Femur (tissue), 1 donor: ENCODE measurements at regions not wholly inside any gene's neighbourhood (a gene's known extent, or its start where the extent isn't known, plus 50 kb on each side); places are given as distances from the start of the nearest gene placed in this dataset.
"Not testable (repeated sequence)": the region's sequence is repeated elsewhere in the genome, so short reads cannot be mapped to it uniquely, and the experiment has no call there.

Experiments
- DNase-seq: peaks from one replicate; pipeline ENCODE4 v3.0.0-alpha.2; 2017

DNA sequence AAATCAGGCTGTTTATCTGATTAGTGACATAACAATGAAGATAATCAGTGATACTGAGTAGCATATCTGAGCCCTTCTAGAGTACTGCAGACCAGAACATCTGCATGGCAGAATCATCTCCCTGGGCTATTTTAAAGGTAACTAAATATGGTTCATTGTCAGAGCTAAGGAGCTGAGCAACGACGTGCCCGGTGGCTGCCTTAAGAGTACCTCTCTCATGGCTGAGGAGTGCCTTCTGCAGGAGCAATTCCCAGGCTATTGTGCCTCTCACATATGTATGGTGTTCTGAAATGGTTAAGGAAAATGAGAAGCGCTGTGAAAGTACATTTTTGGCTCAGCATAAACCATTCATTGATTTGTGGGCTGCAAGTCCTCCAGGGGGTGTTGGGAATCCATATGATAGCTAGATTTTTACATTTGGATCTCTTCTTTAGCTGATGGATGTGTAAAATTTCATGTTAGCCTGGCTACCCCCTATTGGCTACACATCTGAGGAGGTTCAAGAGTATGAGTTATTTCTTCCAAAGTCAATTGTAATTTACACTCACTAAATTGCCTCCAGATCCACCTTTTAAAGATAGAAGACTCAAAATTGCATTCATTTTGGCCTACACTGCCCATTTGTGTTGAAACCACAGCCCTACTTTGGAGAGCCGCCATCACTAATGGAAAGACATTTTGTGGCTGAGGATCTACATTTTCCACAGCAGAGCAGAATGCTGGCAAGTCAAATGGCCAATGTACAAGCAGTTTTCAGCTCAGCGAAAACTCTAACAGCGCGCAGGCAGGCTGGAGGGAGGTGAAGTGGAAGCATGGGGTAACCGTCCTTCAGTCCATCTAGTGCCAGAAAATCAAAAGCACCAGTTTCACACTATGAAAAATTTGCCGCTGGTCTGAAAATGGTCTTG lies 198.0 kb downstream of the SIM1 start:
- peak; percentile 77 for DNase-seq

DNA sequence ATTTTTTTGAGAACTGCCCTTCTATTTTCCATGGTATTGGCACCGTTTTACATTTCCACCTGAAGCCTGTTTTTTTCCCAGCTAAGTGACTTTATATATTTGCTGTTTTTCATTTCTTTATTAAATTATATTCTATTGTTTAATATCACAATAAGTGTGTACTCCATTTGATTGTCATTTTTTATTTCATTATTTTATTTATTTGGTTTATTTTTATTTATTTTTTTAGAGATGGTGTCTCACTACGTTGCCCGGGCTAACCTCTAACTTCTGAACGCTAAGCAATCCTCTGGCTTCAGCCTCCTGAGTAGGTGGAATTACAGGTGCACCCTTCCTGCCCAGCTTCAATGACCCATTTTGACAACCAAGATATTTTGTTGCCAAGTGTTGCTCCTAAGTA lies 202.6 kb downstream of the SIM1 start:
- DNase-seq: no peak

DNA sequence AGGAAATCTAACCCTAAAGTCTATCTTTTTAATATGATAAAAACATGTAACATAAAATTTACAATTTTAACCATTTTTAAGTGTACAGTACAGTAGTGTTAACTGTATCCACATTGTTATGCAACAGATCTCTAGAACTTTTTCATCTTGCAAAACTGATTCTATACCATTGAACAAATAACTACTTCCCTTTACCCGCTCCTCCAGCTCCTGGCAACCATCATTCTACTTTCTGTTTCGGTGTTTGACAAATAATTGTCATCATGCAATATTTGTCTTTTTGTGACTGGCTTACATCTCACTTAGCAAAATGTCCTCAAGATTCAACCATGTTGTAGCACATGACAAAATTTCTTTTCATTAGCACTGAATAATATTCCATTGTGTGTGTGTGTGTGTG lies 203.2 kb downstream of the SIM1 start:
- DNase-seq: no peak

DNA sequence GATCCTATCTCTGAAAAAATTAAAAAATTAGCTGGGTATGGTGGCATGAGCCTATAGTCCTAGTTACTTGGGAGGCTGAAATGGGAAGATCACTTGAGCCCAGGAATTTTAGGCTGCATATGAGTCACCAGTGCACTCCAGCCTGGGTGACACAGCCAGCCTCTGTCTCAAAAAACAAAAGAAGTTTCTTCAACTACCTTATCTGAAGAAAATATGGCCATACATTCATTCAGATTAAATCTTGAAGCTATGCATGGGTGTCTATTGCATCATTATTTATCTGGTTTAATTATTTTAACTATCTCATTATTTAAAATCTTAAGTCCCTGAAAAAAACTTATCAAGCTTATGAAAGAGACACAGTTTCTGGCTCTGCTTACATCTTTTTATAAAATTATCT lies 204.1 kb downstream of the SIM1 start:
- no peak for DNase-seq

DNA sequence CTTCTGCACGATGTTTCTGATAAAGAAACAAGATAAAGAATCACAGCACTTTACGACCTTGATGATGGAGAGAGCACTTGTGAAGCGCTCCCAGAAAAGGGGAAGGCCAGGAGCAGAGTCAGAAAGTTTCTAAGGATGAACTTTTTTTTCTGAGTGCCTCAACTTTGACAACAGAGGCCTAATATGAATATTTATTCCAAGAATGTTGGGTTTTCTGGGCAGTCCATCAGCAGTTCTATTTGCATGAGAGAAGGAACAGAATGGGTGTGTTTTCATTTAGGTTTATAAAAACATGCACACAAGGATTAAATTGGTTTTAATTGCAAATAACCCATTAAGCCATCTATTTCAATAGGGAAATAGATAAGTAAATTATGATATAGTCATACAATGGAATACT lies 204.9 kb downstream of the SIM1 start:
- DNase-seq: no peak

DNA sequence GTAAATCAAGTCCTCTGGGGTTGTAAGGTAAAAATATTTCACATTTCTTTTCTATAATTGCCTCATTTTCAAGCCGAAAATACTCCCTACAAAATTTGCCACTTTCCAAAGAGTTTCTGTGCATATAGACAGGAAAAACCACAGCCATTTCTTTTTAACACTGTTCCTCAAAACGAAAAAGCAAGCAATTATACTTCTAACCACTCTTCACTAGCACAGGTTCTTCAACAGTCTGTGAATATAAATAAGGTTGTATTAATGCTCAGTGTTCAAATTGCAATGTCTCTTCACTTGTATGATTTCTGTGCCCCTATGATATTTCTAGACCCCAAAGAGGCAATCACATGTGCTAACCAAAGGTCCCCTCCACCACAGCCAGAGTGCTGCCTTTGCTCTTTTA lies 206.0 kb downstream of the SIM1 start:
- DNase-seq: no peak

DNA sequence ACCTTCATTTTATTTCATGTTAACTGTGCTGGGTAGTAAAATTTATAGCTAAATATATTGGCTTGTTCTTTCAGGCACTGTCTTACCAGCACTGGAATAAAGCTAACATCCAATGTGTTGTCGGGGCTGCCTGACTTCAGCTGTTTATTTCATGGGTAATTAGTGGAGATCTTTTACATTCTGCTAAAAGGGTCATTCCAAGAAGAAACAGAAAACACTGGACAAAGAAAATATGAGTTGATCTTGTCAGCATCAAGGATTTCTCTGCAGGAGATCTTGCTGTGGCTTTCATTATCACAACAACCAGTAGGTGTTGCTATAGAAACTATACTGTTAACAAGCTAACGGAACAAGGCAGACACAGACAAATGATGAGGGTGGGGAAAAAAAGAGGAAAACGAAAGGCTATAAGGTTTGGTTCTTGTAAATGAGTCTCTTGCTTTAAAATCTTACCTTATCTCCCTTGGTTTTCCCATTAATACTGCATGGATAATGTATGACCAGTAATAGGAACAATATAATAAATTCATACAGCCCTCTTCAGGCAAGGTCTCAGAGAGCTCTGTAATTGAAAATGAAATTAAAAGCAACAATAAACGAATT lies 206.8 kb downstream of the SIM1 start:
- no peak for DNase-seq

DNA sequence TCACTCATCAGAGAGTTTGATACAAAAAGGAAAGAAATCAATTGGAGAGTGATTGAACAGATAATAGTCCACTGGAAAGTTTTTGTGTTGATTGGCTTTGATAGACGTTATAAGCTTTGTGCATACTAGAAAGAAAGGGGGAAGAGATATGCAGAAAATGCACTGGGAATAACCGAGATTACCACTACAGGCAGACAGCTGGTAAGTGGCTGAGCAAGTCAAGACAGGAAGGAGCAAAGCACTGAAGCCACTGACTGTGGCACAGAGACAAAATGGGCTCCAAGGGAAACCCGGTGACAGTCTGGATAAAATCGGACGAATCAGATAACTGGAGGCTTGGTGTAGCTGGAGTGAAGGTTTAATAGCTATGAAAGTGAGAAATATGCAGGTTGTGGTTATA lies 209.0 kb downstream of the SIM1 start:
- DNase-seq: no peak

DNA sequence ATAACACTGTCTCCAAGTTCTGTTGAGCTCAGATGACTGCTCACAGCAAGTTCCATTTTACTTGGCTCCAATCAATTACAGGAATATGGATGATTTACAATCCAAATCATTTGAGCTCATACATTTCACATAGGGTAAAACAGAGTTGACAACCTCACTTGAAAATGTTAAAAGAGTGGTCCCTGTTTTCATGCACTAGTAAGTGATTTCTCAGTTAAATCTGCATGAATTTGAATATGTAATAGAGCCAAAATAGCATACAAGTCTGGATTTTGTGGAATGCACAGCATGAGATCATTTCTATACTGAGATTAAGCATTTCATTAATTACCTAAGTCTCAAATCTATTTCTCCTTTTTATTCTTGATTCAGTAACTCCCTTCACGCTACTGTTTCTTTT lies 217.6 kb downstream of the SIM1 start:
- DNase-seq: no peak

DNA sequence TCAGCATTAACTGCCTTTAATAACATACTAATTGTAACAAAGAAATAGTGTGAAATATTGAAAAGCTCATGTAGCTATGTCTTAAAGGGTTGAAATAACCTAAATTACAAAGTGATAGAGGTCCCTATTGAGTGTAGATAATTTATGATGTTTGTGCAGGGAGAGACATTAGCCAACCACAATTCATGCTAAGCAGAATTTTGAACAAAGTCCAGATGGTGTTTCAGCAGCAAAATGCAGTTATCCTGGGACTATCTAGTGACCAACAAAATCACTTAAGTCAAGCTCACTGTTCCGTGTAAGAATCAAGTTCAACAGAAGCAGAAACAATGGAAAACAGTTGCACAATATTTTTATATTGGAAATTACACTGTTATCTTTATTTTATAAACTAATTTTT lies 218.5 kb downstream of the SIM1 start:
- no peak for DNase-seq

DNA sequence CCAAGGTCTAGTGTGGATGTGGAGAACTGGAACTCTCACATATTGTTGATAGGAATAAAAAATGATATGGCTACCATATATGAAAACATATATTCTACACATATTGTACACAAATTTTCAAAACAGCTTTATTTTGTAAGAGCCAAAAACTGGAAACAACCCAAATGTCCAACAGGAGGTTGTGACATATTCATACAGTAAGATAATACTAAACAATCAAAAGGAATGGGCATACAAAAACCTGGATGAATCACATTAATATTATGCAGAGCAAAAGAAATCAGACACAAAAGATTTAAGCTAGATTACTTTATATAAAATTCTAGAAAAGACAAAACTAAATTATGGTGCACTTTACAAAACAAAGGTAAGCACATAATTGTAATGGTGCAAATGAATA lies 223.9 kb downstream of the SIM1 start:
- DNase-seq: no peak

DNA sequence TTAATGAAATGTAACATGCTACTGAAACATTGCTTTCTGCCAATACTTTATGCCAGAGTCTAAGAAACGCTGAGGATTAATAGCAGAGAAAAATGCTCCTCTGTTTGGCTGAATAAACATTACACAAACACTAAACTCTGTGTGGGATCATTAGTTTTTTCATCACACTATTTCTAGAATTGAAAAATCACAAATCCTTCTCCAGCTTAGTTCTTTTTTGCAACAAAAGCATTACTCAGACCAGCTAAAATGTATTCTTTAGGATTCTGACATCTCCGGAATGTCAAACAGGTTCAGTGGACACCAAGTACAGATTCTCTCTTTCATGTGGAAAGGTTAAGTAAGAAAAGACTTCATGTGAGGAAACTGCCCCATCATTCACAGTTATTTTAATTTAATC lies 226.9 kb downstream of the SIM1 start:
- DNase-seq: no peak

DNA sequence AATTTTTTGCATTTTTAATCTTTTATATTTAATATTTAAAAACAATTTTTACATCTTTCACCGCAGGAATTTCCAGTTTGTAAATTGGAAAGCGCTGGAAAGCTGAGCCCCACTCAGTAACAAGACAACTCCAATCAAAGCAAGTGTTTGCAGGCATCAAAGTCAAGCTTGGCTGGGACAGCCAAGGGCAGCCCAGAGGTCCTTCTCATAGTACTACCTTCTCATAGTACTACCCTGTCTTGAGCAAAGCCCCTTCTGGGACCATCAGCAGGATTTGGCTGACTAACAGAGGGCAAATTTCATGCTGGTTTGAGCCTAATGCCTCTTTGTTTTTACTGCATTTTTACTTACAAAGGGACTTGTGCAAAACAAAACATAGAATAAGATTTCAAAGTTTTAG lies 228.3 kb downstream of the SIM1 start:
- no peak for DNase-seq

DNA sequence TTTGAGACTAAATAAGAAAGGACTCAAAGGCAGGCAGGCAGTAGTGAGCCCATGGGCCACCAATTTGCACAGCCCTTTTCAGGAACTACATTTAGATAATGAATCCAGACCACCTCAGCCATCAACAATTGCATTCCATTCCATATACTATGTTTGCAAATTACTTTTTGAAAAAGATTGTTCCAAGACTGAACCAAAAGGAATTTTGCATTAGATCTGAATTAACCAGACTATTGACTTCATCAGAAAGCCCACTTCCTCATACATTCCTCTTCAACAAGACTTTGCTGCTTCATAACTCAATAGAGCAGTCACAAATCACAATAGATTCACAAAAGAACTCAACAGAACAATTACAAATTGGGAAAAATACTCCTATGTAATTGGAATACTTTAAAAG lies 229.1 kb downstream of the SIM1 start:
- no peak for DNase-seq

DNA sequence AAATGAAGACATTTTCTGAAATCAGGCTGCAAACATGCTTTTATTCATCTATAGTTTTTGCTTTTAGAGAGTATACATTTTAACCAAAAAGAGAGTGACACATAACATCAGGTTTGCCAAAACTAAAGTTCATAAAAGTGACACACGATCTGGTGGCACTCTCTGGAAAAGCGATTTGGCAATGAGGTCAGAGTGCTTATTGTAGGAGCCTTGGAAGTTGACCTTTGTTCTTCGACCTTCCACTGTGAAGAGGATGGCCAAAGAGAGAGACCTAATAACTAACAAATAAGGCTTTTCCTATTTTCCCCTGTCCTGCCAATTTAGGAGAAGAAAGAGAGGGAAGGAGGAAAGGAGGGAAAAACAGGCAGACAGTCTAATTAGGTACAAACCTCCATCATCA lies 230.1 kb downstream of the SIM1 start:
- DNase-seq: no peak

DNA sequence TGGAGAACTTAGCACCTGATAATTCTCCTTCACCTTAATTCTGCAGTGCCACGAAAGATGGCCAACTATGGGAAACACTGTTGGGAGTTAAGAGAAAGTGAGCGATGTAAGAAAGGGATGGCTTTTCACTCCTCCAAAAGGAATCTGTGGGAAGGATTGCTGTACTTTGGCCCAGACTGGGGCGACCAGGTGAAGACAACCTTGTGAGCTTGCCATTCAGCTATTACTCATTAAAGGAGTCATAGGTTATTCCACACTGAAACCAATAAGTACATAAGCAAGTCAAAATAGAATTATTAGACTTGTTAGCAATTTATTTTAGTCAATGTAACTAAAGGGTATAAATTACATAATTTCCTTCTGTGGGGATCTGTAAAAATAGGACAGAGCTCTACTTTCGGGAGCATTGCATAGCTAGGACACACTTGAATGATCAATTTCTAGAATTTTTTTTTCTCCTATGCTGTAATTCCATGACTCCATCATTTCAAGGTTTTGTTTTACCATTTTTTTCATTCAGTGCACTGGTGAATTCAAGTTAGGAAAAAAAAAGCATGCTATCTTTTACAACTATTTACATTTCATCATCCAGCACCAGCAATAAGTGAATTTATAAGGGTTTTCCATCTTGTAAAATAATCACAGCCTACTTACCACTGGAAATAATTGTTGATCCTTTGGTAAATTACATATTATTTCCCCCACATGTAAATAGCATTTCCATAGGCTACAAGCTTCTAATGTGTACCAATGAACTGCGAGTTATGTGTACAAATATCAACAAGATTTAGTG lies 231.7 kb downstream of the SIM1 start:
- no peak for DNase-seq

DNA sequence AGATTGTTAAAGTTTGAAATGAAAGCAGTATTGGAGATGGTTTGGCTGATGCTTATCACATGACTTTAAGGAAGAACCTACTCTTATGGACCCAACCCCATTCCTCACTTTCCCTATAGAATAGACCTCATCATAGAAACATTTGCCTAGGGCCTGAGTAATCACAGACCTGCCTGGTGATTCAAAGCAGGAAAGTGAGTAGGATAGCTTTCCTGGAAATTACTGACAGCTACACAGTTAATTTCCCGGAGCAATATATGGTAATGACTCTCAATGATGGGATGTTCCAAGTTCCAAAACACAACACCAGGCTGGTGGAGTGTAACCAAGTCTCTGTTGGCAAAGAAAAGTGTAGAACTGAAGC lies 233.8 kb downstream of the SIM1 start:
- no peak for DNase-seq

DNA sequence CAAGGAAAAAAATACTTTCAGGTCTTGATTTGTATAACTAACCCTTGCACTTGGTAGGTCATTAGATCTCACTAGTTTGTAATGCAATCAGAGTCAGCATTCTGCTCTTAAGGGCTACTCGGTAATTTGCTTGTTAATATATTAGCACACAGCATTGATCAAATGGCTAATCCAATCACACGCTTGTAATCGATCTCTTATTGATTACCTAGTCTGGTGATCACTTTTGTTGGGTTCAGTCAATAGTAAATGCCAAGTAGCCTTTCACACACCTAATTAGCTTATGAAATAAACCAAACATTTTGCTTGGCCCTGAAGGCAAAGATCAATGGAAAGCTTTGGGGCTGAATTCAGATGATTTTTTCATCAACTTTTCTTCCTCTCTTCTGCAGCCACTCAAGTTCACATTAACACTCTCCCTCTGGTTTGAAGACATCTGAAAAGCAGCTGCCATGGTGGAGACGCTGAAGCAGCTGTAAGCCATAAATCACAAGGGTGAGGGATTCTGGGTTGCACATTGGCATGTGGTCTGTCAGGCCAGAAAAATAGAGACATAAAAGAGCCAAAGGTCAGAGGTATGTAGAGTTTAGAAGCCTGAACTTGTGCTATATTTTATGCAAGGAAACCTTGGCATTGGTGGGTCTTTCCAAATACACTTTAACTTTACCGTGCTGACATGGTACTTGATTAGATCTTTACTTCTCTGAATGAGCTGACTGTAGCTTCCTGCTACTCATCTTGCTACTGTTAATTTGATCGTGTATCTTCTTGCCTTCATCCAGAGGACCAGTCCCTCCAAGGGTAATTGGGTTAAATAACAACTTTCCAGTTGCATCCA lies 234.4 kb downstream of the SIM1 start:
- peak; percentile 50 for DNase-seq

DNA sequence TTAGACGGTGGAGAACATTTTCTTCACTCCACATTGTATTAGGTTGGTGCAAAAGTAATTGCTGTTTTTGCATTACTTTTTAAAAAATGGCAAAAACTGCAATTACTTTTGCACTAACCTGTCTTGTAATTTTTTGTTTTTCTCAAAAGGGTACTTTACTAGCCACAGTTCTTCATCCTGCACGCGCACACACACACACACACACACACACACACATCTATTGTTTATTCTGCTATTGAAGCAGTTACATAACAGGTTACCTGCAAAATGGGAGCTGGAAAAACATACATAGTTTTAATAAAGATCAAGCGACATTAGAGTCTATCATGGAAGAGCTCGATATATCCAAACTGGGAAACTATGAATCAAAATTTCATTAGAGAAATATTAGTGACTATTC lies 235.2 kb downstream of the SIM1 start:
- no peak for DNase-seq

DNA sequence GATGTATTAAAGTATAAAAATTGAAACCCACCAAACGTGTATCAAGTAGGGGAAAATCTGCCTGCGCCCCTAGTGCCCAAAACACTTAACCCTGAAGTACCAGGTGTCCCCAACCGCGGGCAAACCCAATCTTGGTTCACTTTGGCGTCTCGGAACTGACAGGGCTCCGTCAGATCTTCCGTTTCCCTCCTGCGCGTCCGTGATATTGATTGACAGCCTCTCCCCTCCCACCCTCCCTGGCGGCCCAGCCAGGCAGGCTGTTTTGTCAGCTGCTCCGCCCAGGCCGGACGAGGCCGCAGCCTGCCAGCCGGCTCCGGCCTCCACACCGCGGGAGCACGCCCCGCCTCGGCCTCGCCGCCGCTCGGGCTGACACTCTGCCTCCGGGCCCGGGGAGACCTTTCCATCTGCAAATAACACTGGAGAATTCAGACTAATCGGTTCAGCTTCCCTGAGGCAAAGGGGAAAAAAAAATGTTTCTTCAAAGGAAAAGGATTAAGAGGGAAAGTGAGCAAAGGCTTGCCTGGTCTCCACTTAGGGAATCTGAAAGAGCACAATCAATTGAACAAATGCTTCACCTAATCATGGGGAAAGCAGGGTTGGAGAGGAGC lies 234.9 kb upstream of the MCHR2 start:
- peak; percentile 86 for DNase-seq

DNA sequence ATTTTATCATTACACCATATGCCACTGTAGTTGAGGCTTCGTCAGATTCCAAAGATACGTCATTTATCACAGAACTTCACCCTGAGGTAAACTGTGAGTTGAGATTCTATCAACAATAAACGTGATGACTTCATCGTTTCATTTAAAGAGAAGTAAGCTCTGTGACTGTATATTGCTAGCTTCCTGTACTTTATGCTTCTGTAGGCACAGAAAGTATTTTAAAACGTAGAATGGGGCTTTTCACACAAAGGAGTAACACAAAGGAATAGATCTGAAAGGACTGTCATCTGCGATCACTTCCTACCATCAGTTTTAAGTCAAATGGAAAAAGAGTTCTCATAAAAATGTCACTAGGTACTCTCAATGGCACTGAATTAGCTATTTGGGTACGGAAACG lies 234.4 kb upstream of the MCHR2 start:
- DNase-seq: no peak

DNA sequence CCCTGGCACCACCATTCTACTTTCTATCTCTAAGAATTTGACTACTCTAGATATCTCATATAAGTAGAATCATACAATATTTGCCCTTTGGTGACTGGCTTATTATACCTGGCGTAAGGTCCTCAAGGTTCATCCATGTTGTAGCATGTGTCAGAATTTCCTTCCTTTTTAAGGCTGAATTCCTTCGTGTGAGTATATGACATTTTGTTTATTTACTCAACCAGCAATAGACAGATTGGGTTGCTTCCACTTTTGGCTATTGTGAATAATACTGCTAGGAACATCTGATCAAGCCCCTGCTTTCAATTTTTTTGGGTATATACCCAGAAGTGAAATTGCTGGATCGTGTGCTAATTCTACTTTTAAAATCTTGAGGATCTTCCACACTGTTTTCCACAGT lies 232.8 kb upstream of the MCHR2 start:
- no peak for DNase-seq

DNA sequence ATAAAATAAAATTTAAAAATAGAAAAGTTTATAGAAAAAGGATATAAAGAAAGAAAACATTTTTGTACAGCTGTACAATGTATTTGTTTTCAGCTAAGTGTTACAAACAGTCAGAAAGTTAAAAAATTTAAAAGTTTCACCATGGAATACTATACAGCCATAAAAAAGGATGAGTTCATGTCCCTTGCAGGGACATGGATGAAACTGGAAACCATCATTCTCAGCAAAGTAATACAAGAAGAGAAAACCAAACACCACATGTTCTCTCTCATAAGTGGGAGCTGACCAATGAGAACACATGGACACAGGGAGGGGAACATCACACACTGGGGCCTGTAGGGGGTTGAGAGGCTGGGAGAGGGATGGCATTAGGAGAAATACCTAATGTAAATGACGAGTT lies 229.9 kb upstream of the MCHR2 start:
- not testable (repeated sequence) for DNase-seq
